Trophoblast cell (in vitro differentiated cells and primary cell): ENCODE measurements at regions not wholly inside any gene's neighbourhood (a gene's known extent, or its start where the extent isn't known, plus 50 kb on each side); places are given as distances from the start of the nearest gene placed in this dataset.
A peak's percentile ranks its signal among the peaks of the same experiment; 100 is the strongest.
"Not testable (repeated sequence)": the region's sequence is repeated elsewhere in the genome, so short reads cannot be mapped to it uniquely, and the experiment has no call there.

ENCODE experiments used
- DNase-seq, 2 donors: peaks; one replicate each; pipeline ENCODE4 v3.0.0-alpha.2; 2016
- H2AFZ ChIP-seq: 2 replicates; pipeline ENCODE4 v1.6.1; 2013; ENCODE audit warnings: low read length, moderate library complexity, mild to moderate bottlenecking; ENCODE audit not compliant: insufficient read depth, poor library complexity
- H2AK5ac ChIP-seq: 2 replicates; pipeline ENCODE4 v1.6.1; 2013; ENCODE audit warnings: mild to moderate bottlenecking, low read length
- H2BK120ac ChIP-seq: 2 replicates; pipeline ENCODE4 v1.6.1; 2013; ENCODE audit warnings: low read length, mild to moderate bottlenecking, moderate library complexity; ENCODE audit not compliant: insufficient read depth, poor library complexity
- H2BK12ac ChIP-seq: 2 replicates; pipeline ENCODE4 v1.6.1; 2013; ENCODE audit warnings: mild to moderate bottlenecking, low read length, moderate library complexity
- H2BK5ac ChIP-seq: 2 replicates; pipeline ENCODE4 v1.6.1; 2013; ENCODE audit warnings: low read length, low read depth, moderate library complexity, mild to moderate bottlenecking; ENCODE audit not compliant: poor library complexity
- H3K14ac ChIP-seq: 2 replicates; pipeline ENCODE4 v1.6.1; 2013; ENCODE audit warnings: mild to moderate bottlenecking, low read length
- H3K18ac ChIP-seq: 2 replicates; pipeline ENCODE4 v1.6.1; 2013; ENCODE audit warnings: mild to moderate bottlenecking, low read length
- H3K23ac ChIP-seq: 2 replicates; pipeline ENCODE4 v1.6.1; 2013; ENCODE audit warnings: low read length
- H3K27ac ChIP-seq: 2 replicates; pipeline ENCODE4 v1.5.1; 2013; ENCODE audit warnings: low read depth, mild to moderate bottlenecking, inconsistent platforms, low read length, moderate library complexity
- H3K27me3 ChIP-seq: 2 replicates; pipeline ENCODE4 v1.6.1; 2013; ENCODE audit warnings: inconsistent platforms, mild to moderate bottlenecking, low read length, moderate library complexity; ENCODE audit not compliant: insufficient read depth
- H3K36me3 ChIP-seq, 2 experiments: 1 replicate in 1 of 2; 2 replicates in 1 of 2; pipeline ENCODE4 v1.6.1; 2013; ENCODE audit warnings: low read length in 2 of 2, mild to moderate bottlenecking in 2 of 2, moderate library complexity in 1 of 2; ENCODE audit not compliant: insufficient read depth in 2 of 2, control insufficient read depth in 1 of 2
- H3K4ac ChIP-seq: 2 replicates; pipeline ENCODE4 v1.6.1; 2013; ENCODE audit warnings: low read depth, mild to moderate bottlenecking, low read length, moderate library complexity
- H3K4me1 ChIP-seq, 2 experiments: 1 replicate in 1 of 2; 2 replicates in 1 of 2; pipeline ENCODE4 v1.6.1; 2013; ENCODE audit warnings: low read length in 2 of 2, mild to moderate bottlenecking in 2 of 2, moderate library complexity in 1 of 2; ENCODE audit not compliant: insufficient read depth in 2 of 2, control insufficient read depth in 1 of 2
- H3K4me2 ChIP-seq: 2 replicates; pipeline ENCODE4 v1.6.1; 2013; ENCODE audit warnings: inconsistent platforms, mild to moderate bottlenecking, low read length, moderate library complexity
- H3K4me3 ChIP-seq: 2 replicates; pipeline ENCODE4 v1.5.1; 2013; ENCODE audit warnings: mild to moderate bottlenecking, low read depth, low read length, inconsistent platforms
- H3K79me1 ChIP-seq: one replicate; pipeline ENCODE4 v1.6.1; 2013; ENCODE audit warnings: low read length
- H3K79me2 ChIP-seq: 2 replicates; pipeline ENCODE4 v1.6.1; 2013; ENCODE audit warnings: low read length, mild to moderate bottlenecking; ENCODE audit not compliant: control insufficient read depth, insufficient read depth, poor library complexity
- H3K9ac ChIP-seq: 2 replicates; pipeline ENCODE4 v1.6.1; 2013; ENCODE audit warnings: mild to moderate bottlenecking, low read length
- H3K9me3 ChIP-seq: 2 replicates; pipeline ENCODE4 v1.6.1; 2013; ENCODE audit warnings: low read depth, mild to moderate bottlenecking, control low read depth, inconsistent platforms, low read length; ENCODE audit not compliant: insufficient read depth
- H4K12ac ChIP-seq: 2 replicates; pipeline ENCODE4 v1.6.1; 2013; ENCODE audit warnings: low read depth, mild to moderate bottlenecking, low read length, moderate library complexity
- H4K8ac ChIP-seq: 2 replicates; pipeline ENCODE4 v1.6.1; 2013; ENCODE audit warnings: low read depth, mild to moderate bottlenecking, low read length, moderate library complexity
- H4K91ac ChIP-seq: one replicate; pipeline ENCODE4 v1.6.1; 2013; ENCODE audit warnings: low read depth, mild to moderate bottlenecking, low read length, moderate library complexity
- WGBS: extraction: QIAGEN DNeasy Blood & Tissue Kit; methylation state at CpG from one replicate; pipeline ENCODE4 v1.1.7; 2013; ENCODE audit warnings: missing lambda C conversion rate; ENCODE audit not compliant: insufficient read length, insufficient coverage; ENCODE audit errors: extremely low coverage; 5-methylcytosine and 5-hydroxymethylcytosine counted together

DNA sequence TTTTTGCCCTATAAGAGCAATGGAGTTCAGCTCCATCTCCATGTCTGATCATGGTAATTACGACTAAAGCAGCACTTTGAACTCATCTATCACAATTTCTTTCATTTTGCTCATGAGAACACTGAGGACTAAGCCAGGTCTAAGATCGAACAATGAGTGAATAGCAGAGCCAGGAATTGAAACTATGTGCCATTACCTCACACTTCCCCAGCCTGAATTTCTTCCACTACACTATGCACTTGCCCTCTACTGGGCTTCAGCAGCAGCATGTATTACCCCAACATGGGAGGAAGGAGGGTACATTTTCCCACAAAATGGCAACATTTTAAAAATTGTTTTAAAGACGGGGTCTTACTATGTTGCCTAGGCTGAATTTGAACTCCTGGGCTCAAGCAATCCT lies 274.7 kb upstream of the FGF13 start:
- no peak overlapping the region for H3K4ac ChIP-seq
- no peak overlapping the region for H3K18ac ChIP-seq
- H3K79me2 ChIP-seq = no peaks in the 10 kb centered on the region
- H3K23ac ChIP-seq = no peak overlapping the region
- H4K91ac ChIP-seq = no peak overlapping the region
- no peak overlapping the region for H4K12ac ChIP-seq
- no peaks in the 10 kb centered on the region for H3K9me3 ChIP-seq
- H3K9ac ChIP-seq = no peak overlapping the region
- H3K4me1 ChIP-seq = no peaks in the 10 kb centered on the region
- no peak overlapping the region for H2BK120ac ChIP-seq
- no CpG with 5 or more reads among the region's 3 CpGs for WGBS
- no peak overlapping the region for H3K4me2 ChIP-seq
- no peak overlapping the region for H3K4me3 ChIP-seq
- H3K36me3 ChIP-seq = no peaks in the 10 kb centered on the region
- H2BK12ac ChIP-seq = no peak overlapping the region
- no peak overlapping the region for H3K14ac ChIP-seq
- no peaks in the 10 kb centered on the region for H3K79me1 ChIP-seq
- no peak overlapping the region for H2AK5ac ChIP-seq
- H2BK5ac ChIP-seq = no peak overlapping the region
- no peak overlapping the region for H2AFZ ChIP-seq
- no peak overlapping the region for H4K8ac ChIP-seq
- no peaks in the 10 kb centered on the region for H3K27me3 ChIP-seq
- no peak overlapping the region for H3K27ac ChIP-seq
- DNase-seq = peak; percentile 0 to 30

DNA sequence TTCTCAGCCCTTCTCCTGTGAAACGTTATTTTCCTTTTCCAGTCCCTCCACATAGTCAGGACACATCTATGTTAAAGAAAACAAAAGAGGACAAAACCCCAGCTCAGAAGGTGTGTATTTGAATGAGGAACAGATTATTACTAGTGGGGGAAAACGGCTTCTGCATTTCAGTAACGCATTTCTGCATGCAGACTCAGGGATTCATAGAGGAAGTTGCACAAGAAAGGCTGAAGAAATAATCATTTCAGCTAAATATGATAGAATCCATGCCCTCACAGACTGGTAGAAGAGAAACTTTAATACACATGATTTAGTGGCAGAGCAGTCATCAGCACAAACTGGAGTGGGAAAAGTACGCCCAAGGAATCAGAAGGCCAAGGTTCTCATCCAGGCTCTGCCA lies 270.8 kb upstream of the FGF13 start:
- H3K9me3 ChIP-seq = no peaks in the 10 kb centered on the region
- no peak overlapping the region for H3K4me2 ChIP-seq
- no peak overlapping the region for H2BK120ac ChIP-seq
- no peak overlapping the region for H2BK12ac ChIP-seq
- no peaks in the 10 kb centered on the region for H3K79me2 ChIP-seq
- H3K4ac ChIP-seq = no peak overlapping the region
- no peaks in the 10 kb centered on the region for H3K27me3 ChIP-seq
- H3K36me3 ChIP-seq = no peaks in the 10 kb centered on the region
- DNase-seq = peak in 1 of 2 donors; percentile 0
- no peak overlapping the region for H3K4me3 ChIP-seq
- no peak overlapping the region for H4K8ac ChIP-seq
- no peak overlapping the region for H2AFZ ChIP-seq
- no peaks in the 10 kb centered on the region for H3K79me1 ChIP-seq
- no CpG with 5 or more reads among the region's 4 CpGs for WGBS
- no peaks in the 10 kb centered on the region for H3K4me1 ChIP-seq
- H4K91ac ChIP-seq = no peak overlapping the region
- H3K9ac ChIP-seq = no peak overlapping the region
- no peak overlapping the region for H3K23ac ChIP-seq
- H3K14ac ChIP-seq = no peak overlapping the region
- no peak overlapping the region for H2AK5ac ChIP-seq
- H2BK5ac ChIP-seq = no peak overlapping the region
- no peak overlapping the region for H4K12ac ChIP-seq
- no peak overlapping the region for H3K27ac ChIP-seq
- H3K18ac ChIP-seq = no peak overlapping the region

DNA sequence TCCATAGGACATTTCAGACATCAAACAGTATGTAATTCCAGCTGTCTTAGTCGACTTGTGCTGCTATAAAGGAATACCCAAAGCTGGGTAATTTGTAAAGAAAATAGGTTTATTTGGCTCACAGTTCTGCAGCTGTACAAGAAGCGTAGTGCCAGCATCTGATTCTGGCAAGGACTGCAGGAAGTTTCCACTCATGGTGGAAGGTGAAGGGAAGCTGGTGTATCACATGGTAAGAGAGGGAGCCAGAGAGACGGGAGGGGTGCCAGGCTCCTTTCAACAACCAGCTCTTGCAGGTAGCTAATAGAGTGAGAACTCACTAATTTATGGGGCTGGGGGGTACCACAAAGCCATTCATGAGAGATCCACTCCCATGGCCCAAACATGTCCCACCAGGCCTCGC lies 253.0 kb upstream of the FGF13 start:
- H3K4me2 ChIP-seq = no peak overlapping the region
- no peak overlapping the region for H4K8ac ChIP-seq
- no peak overlapping the region for H4K12ac ChIP-seq
- H3K9ac ChIP-seq = no peak overlapping the region
- no peak overlapping the region for H3K4me3 ChIP-seq
- H3K27me3 ChIP-seq = no peaks in the 10 kb centered on the region
- no peaks in the 10 kb centered on the region for H3K4me1 ChIP-seq
- H3K27ac ChIP-seq = no peak overlapping the region
- H3K18ac ChIP-seq = no peak overlapping the region
- H3K4ac ChIP-seq = no peak overlapping the region
- no peak overlapping the region for H3K14ac ChIP-seq
- no peaks in the 10 kb centered on the region for H3K36me3 ChIP-seq
- H3K23ac ChIP-seq = no peak overlapping the region
- H2BK5ac ChIP-seq = no peak overlapping the region
- H2BK12ac ChIP-seq = no peak overlapping the region
- WGBS = no CpG with 5 or more reads among the region's 4 CpGs
- H2AK5ac ChIP-seq = no peak overlapping the region
- no peak overlapping the region for H2AFZ ChIP-seq
- H4K91ac ChIP-seq = no peak overlapping the region
- H3K79me2 ChIP-seq = no peaks in the 10 kb centered on the region
- DNase-seq = no peak
- no peaks in the 10 kb centered on the region for H3K9me3 ChIP-seq
- H3K79me1 ChIP-seq = no peaks in the 10 kb centered on the region
- no peak overlapping the region for H2BK120ac ChIP-seq

DNA sequence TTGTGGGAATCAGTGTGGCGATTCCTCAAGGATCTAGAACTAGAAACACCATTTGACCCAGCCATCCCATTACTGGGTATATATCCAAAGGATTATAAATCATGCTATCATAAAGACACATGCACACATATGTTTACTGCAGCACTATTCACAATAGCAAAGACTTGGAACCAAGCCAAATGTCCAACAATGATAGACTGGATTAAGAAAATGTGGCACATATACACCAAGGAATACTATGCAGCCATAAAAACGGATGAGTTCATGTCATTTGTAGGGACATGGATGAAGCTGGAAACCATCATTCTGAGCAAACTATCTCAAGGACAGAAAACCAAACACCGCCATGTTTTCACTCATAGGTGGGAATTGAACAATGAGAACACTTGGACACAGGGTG lies 250.9 kb upstream of the FGF13 start:
- not testable (repeated sequence) for H2AK5ac ChIP-seq

More for the DNA sequence above, 250.9 kb upstream of the FGF13 start:
- not testable (repeated sequence) for H4K8ac ChIP-seq, H2BK12ac ChIP-seq, H3K4me3 ChIP-seq, H3K18ac ChIP-seq, H3K9me3 ChIP-seq, H3K14ac ChIP-seq, H2BK120ac ChIP-seq, DNase-seq, H3K27ac ChIP-seq, H3K27me3 ChIP-seq, H4K12ac ChIP-seq, H2BK5ac ChIP-seq, H3K4me2 ChIP-seq, H2AFZ ChIP-seq, H3K23ac ChIP-seq, H3K4me1 ChIP-seq, H3K79me2 ChIP-seq, H4K91ac ChIP-seq, H3K9ac ChIP-seq, H3K4ac ChIP-seq, H3K36me3 ChIP-seq, H3K79me1 ChIP-seq
- no CpG with 5 or more reads among the region's 3 CpGs for WGBS
